GM19328 (cell line): ENCODE measurements at regions not wholly inside any gene's neighbourhood (a gene's known extent, or its start where the extent isn't known, plus 50 kb on each side); places are given as distances from the start of the nearest gene placed in this dataset.
"Not testable (repeated sequence)": the region's sequence is repeated elsewhere in the genome, so short reads cannot be mapped to it uniquely, and the experiment has no call there.

Source experiments
- ATAC-seq: cut with Tn5 transposase; IDR thresholded peaks from one replicate; pipeline ENCODE4 v1.9.1; 2021; ENCODE audit warnings: mild to moderate bottlenecking, moderate library complexity; ENCODE audit not compliant: unreplicated experiment

- ATAC-seq, result no peak
These were observed 764.1 kb downstream of the STIM2 start for GRCh38 chr4:27624749-27625148.

GRCh38 chr4:27628609-27629008, 768.0 kb downstream of the STIM2 start:
- ATAC-seq, result no peak

GRCh38 chr4:27629532-27630225, 769.0 kb downstream of the STIM2 start:
- ATAC-seq, result no peak

GRCh38 chr4:27635936-27636913, 775.6 kb downstream of the STIM2 start:
- peak; percentile 60 for ATAC-seq

GRCh38 chr4:27638163-27638915, 777.7 kb downstream of the STIM2 start:
- ATAC-seq, result no peak

GRCh38 chr4:27643101-27643500, 782.5 kb downstream of the STIM2 start:
- ATAC-seq, result no peak

GRCh38 chr4:27648416-27648815, 787.8 kb downstream of the STIM2 start:
- no peak for ATAC-seq

- ATAC-seq, result no peak
These were observed 801.8 kb downstream of the STIM2 start for GRCh38 chr4:27662426-27662825.

GRCh38 chr4:27666943-27667342, 806.3 kb downstream of the STIM2 start:
- ATAC-seq, result no peak

GRCh38 chr4:27668001-27668400, 807.4 kb downstream of the STIM2 start:
- no peak for ATAC-seq

GRCh38 chr4:27678027-27678426, 817.4 kb downstream of the STIM2 start:
- no peak for ATAC-seq

- peak; percentile 95 for ATAC-seq
These were observed 824.0 kb downstream of the STIM2 start for GRCh38 chr4:27684610-27685011.

GRCh38 chr4:27685091-27685490, 824.5 kb downstream of the STIM2 start:
- ATAC-seq, result no peak

GRCh38 chr4:27685947-27686346, 825.3 kb downstream of the STIM2 start:
- ATAC-seq, result no peak

GRCh38 chr4:27692158-27692557, 831.5 kb downstream of the STIM2 start:
- peak; percentile 80 for ATAC-seq

GRCh38 chr4:27692868-27693634, 832.4 kb downstream of the STIM2 start:
- ATAC-seq, result no peak

- not testable (repeated sequence) for ATAC-seq
These were observed 835.6 kb downstream of the STIM2 start for GRCh38 chr4:27696257-27696656.

GRCh38 chr4:27701606-27702005, 841.0 kb downstream of the STIM2 start:
- ATAC-seq, result no peak

- no peak for ATAC-seq
These were observed 842.2 kb downstream of the STIM2 start for GRCh38 chr4:27702730-27703431.

- no peak for ATAC-seq
These were observed 843.1 kb downstream of the STIM2 start for GRCh38 chr4:27703771-27704170.
